ENCODE measurements at regions not wholly inside any gene's neighbourhood (a gene's known extent, or its start where the extent isn't known, plus 50 kb on each side); places are given as distances from the start of the nearest gene placed in this dataset.

DNA sequence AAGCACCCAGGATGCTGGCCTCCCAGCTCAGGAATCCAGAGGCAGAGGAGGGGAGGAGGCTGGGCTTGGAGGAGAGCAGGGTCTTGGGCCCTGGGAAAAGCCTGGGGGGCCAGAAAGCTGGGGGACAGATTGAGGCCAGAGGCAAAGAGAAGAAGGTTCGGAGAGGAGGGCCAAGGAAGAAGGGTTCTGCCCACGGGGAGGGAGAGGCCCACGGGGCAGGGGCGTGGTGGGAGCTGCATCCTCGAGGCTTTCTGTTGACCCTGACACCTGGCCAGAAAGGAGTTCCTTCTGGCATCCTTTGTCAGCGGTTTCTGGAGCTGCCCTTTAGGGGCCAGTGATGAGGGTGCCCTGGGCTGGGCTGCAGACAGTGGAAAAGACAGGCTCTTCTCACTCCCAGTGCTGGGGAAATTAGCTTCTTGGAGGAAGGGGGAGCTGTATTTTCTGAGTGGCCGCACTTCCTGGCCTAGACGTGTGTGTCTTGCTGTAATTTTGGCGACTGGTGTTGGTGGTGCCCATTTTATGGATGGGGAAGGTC lies 308.7 kb downstream of the SEC14L1 start:
- ATAC-seq: no peak

DNA sequence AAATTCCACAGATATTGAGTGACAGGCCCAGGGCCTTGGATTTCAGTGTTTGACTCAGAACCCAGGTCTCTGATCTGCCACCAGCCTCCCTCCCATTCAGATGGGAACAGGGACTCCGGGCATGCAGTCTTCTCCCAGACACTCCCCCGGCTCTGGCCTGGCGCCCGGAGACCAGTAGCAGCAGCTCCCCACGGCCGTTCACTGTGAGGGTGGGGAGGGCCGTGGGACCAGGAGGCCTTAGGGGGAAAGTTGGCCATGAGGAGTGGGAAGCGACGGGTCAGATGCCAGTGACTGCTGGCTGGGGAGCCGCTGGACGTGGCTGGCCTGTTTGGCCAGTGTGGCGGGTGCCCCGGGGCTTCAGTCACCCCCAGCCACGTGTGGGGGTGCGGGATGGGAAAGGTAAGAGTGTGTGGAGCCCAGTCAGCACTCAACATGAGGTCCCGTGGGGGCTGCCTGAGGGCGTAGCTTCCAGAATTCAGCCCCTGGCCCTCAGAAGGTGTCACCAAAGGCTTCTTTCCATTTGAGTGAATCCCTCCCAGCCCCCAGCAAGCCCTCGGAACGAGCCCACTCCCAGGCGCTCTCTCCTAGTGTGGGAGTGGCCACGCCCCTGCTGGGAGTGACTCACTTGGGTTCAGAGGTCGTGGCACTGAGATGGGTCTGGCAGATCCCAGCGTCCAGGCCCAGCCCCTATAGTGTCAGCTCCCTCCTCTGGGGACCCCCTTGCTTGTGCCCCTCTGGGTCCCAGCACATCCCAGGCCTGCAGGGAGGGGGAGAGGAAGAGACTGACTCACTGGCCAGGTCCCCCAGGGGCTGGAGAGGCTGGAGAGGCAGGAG lies 309.4 kb downstream of the SEC14L1 start:
- ATAC-seq: peak; percentile 47 to 53

DNA sequence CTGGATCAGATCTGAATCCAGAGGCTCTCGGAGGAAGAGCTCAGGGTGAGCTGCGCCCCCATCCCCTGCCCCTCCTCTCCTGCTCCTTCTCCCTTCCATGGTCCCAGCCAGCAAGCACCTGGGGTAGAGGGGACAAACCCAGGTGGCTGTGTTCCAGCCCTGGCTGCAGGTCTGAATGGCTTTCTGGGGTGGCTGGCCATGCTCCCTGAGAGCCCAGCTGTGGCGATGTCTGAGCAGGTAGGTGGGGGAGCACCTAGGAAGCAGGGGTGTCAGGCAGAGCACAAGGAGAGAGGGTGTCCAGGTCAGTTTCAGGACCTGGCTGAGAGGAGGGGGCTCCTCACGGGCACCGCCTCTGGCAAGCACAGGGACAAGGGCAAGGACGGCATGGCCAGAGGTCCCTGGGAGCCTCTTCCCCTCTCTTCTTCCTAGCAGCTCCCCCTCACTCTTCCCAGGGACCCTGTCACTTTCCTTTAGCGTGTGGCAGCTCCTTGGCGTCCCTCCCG lies 310.0 kb downstream of the SEC14L1 start:
- no peak for ATAC-seq

DNA sequence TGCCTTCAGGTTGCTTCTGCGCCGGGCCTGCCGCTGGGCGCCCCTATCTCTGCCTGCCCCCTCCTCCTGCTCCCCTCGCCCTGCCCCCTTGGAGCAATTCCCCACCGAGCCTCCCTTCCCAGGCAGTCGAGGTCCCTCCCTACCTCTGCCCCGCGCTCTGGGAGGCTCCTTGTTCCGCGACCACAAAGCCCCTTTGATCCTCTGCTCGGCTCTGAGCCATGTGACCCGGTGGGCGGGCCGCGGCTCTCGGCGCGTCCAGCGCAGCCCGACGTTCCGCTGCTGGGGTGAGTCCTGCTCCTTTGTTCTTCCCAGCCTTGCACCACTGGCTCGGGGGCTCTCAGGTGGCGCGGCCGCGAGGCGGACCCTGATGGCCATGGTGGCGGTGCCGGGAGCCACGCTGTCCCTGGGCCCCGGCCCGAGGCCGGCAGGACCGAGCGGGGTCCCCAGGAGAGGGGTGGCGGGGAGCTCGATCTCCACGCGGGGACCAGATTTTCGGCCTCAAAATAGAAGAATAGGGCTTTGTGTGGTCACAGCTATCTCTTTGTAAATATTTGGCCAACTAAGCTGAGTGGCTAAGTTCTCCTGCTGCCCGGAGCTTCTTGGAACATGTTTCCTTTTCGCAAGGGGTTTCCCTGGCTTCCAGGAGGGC lies 310.6 kb downstream of the SEC14L1 start:
- ATAC-seq: peak; percentile 57 to 60

DNA sequence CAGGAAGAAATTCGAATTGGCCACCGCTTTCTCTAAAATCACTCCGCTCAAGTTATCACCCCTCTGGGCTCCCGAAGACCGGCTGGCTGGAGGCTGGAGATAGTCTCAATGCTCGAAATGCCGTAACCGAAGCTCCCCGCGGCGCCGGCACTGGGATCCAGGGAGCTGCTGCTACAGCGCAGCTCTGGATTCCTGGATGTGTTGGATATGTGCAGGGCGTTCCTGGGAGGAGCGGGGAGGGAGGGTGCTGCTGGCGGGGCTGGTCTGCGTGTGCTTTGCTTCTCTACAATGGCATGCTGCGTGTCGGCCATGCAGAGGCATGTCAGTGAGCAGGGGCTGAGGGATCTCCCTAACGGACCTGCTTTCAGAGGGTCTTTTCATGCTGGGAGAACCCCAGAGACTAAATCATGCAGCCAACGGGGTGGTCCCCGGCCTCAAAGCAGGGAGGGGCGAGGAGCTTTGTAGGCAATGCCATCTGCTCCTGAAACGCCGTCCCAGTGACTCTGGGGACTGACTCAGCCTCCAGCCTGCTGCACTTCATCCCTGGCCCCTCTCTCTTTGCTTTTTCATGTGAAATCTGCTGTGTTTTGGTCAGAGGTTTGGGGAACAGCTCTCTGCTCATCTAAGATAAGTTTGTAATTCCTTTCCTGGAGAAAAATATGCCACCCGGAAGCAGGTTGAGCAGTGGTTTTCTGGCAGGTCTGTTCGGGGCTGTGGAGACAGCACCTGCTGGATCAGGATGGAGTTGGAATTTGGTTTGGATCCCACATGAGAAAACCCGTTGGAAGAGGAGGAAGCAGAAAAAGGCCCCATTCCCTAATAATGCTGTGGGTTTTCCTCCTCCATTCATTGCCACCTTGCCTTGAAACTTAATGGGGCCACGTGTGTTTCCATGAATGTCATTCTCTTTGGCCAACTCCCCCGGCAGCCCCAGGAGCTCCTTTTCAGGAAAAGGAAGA lies 311.4 kb downstream of the SEC14L1 start:
- ATAC-seq: peak in 1 of 2 donors; percentile 6

DNA sequence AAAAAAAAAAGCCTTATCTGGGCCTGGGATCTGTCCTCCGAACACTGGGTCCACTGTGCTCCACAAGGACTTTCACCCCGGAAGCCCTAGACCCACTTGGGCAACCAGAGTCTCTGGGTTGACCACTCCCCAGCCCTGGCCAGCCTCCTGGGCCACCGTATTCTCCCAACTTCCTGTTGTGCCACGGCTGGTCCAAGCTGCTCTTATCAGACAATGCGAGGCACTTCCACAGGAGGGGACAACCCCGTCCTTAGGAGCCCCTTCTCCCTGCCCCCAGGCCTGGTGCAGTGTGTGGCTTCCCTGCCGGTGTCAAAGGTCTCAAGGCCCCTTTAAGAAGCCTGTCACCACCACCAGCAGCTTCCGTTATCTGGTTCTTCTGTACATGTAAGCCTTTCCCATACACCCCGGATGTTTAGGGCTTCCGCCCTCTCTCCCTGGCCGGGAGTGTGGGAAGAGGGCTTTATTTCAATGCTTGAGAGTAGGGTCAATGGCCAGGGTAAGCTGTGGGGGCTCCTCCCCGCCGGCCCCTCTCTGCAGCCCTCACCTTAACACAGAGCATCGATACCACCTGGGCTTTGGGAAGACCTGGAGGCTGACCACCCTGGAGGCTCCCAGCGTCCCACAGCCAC lies 313.0 kb downstream of the SEC14L1 start:
- peak; percentile 14 to 21 for ATAC-seq

DNA sequence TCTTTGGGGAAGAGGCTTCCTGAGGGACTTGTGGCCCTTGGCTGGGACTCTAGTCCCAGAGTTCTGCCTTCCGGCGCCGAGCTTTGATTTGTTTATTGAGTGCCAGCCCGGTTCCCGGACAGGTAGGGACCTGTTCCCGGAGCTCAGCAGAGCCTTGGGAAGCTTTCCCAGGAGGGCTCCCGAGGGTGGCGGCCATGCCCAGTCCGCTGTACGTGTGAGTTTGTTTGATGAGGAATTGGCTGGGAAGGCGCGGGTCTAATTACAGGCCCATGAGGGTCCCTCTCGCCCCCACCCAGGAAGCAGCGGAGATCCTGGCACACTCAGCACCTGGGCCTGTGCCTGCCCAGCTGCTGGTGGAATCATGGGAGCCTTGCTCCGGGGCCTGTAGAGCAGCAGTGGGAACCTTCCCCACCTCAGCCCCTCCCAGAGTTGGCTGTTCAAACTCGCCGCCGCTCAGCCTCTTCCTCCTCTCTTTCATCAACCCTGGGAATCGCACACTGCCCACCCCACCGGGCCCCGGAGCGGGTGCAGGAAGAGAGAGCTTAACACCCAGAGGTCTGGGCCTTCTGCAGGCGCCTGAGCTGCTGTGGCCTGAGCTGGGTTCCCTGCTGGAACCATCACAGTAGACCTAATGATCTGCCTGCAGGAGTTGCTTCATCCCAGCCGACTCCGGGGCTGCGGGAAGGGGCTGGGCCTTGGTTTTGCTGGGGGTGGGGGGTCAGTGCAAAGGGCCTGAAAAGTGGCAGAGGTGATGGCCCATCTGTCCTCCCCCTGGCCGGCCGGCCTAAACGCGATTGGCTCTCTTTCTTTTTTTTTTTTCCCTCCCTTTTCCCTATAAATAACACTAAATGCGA lies 313.7 kb downstream of the SEC14L1 start:
- no peak for ATAC-seq

DNA sequence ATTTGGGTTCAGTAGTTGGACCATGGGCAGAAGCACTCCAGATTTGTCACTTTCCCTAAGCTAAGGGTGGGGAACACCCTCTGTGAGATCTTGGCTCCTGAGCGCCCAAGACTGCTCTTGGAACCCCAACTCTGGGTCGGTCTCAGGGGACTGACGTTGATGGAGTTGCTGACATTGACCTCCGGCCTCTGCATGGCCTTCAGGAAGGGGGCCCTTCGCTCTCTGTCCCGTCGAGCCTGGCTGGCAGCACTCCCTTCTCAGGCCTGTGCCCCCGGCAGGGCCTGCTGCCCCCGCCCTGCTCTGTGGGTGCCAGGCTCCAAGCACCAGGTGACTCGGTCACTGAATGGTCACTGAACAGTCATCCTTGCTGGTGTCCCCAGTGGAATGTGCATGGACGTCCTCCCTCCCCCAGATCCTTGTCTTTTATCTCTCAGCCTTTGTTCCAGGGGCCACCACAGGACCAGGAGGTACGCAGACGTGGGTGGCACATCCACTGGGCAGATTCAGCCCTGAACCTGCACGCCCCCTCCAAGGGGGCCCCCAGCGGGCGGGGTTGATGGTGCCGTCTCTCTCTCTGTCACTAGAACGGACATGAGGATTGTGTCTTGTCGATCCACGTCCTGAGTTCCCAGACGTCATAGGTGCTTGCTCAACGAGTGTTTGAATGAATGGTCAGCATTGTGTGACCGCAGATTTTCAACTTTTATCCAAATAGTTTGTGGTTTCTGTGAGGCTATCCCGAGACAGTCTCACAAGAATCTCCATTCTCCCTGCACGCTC lies 314.5 kb downstream of the SEC14L1 start:
- ATAC-seq: no peak

DNA sequence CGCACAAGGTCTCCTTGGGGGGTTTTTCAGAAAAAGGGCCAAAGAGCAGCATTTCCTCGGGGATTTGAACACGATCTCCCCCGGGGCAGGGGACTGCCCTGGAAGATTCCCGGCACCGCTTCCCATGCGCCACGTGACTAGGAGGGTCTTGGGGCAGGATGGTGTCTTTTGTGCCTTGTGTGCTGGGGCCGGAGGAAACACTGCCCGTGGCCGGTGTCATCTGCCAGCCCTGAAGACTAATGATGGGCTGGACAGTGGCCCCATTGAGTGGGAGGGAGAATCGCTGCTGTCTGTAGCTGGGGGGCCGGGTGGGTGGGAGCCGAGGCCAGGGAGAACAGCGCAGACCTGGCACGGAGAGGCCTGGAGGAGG lies 315.1 kb downstream of the SEC14L1 start:
- ATAC-seq: no peak

DNA sequence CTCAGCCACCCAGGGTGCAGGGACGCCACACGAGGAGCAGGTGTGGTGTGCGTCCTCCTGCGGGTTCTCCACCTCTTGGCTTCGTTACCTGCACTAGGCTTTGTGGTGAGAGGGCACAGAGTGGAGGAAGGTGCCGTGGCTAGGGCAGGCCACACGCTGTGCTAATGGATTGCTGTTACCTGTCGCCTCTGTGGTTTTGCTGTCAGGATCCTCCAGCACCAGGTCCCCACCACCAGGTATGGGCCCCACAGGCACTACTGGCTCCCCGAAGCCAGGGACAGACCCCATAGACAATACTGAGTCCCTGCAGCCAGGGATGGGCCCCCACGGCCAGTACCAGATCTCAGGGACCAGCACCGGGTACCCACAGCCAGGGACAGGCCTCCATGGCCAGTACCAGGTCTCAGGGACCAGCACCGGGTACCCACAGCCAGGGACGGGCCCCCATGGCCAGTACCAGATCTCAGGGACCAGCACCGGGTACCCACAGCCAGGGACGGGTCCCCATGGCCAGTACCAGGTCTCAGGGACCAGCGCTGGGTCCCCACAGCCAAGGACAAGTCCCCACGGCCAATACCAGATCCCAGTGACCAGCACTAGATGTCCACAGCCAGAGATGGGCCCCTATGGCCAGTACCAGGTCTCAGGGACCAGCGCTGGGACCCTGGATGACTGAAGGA lies 315.6 kb downstream of the SEC14L1 start:
- ATAC-seq: no peak

DNA sequence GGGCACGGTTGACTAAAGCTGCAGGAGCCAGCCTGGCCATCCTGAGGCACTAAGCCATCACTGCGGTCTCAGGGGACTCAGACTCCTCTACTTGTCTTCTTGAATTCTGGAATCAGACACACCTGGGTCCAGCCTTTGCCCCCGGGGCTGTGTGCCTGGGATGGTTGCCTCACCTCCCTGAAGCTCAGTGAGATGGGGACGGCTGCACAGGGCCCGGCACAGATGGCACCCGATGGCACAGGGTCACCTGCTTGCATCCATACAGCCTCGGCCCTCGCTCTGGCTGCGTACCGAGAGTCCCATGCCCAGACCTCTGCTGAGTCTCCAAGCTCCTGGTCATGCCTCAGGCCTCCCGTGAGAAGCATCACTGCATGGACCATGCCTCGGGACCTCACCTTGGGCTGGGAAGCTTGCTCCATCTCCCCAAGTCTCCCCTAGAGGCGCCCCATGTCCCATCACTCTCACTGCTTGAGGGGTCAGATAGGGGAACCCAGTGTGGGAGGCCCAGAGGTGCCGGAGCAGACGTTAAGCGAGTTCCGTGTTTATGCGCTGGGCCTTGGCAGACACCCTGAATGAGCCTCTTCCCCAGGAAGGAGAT lies 316.3 kb downstream of the SEC14L1 start:
- ATAC-seq: no peak

DNA sequence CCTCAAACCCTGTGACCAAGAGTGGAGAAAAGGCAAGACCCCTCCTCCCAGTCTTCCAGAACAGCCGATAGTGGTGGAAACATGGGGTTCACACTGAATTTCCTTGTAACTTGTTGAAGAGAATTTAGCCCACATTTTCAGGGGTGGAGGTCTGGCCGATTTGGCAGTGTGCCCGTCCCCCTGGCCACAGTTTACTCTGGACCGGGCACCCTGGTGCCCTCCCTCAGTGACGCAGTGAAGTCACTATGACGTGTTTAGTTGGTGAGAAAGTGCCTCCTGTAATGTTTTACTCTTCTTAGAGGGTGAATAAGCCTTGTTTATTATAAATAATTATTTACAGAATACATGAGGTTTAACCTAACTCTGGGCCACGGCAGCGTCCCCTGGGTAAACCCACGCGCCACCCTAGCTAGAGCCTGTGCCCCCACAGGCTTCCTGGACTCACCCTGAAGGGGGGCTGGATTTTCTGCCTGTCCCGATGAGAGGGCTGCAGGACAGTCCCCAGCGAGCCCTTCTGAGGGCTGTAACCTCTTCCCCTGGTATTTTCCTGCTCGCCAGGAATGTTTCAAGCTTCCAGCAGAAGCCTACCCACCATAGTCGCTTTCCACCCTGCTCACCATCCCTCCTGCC lies 316.9 kb downstream of the SEC14L1 start:
- ATAC-seq: peak; percentile 4 to 11

DNA sequence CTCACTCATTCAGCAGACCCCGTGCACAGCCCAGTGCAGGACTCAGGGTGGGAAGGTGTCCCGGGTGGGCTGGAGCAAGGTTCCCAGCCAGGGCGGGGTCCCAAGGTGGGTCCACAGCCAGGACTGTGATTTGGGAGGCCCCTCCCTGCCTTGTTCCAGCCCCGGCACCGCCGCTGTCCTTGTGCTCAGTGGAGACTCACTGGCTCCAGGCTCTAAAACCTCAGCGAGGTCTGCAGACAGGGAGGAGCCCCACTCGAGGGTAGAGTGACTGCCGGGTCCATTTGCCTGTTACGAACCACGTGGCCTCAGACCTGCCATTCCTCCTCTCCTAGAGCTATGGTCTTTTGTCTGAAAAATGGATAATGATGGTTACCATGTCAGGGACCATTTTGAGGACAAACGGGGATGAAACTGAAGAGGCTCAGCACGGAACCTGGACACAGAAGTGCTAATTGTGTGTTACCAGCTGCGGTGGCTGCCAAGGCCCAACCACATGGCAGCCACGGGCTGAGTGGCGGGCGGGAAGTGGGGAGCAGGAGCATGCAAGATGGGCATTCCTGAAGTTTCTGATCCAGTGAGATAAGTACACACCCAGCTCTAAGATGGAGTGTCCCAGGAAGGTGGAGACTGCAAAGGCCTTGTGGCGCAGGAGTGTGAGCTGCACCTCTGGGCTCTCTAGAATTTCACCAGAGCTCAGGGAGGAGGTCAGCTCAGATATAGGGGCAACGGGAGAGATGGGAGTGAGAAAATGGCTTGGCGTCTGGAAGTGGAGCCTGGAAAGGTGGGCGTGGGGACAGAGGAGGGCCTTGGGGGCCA lies 317.6 kb downstream of the SEC14L1 start:
- no peak for ATAC-seq

DNA sequence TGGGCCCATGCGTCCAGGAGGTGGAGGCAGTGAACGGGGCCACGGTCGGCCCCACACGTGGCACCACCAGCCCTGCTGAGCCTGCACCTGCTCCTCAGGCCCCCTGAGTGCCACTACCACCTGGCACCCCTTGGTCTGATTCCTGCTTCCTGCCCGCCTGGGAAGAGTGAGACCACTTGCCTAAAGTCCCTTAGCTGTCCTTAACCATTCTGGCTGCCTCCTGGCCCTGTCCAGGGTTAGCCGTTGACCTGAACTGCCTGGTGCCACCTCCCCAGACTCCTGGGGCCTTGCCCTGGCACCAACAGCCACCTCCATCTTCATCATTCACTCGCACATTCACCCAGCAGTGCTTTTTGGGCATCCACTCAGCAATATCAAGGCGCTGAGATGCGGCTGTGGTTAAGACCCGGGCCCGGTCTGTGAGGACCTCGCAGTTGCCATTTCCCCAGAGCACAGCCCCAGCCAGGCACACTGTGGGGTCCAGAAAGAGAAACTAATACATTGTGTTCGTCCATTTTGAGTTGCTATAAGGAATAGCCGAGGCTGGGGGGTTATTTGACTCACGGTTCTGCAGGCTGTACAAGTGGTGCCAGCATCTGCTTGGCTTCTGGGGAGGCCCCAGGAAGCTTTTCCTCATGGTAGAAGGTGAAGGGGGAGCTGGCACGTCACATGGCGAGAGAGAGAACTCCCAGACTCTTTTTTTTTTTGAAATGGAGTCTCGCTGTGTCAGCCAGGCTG lies 318.4 kb downstream of the SEC14L1 start:
- ATAC-seq: peak; percentile 15 to 22

DNA sequence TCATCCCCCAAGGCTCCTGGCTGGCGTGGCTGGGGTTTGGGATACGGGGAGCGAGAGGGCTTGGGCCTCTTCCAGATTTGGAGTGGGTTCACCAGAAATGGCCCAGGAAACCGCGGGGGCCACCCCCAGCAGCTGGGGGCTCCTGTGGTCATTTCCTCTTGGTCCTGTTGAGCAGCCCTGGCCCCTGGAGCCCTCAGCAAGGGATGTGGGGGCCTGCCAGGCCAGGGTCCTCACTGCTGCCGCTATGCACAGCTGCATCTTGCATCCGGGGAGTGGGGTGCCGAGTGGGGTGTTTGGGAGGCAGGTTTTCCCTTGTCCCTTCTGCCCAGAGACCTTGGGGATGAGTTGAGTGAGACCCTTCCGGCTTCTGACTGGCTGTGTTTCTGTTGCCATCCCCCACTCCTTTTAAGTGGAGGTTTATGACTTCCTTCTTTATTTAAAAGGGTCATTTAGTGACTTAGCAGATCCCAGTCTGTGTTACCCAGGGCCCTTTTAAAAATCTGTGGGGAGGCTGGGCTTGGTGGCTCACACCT lies 319.8 kb downstream of the SEC14L1 start:
- no peak for ATAC-seq

DNA sequence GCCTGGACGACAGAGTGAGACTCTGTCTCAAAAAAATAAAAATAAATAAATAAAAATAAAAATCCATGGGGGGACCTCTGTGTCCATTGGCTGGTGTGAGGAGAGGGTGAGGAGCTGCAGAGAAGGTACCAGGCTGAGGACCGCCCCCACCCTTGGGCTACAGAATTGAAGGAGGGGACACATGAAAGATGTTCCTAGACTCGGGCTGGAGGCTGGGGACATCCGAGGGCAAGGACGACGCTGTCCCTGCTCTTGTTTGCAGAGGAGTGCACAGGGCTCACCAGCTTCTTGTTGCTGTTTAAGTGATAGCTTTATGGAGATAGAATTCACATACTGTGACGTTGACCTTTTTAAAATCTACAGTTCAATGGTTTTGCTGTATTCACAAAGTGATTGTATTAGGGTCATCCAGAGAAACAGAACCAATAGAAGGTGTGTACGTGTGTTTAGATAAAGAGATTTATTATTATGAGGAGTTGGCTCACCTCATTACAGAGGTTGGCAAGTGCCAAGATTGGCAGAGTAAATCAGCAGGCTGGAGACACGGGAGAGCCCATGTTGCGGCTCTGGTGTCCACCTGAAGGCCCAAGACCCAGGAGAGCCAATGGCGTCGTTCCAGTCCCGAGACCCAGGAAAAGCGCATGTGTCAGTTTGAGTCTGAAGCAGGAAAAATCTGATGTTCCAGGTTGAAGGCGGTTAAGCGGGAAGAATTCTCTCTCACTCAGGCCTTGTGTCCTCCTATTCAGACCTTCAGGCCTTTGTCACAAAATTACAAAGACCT lies 320.7 kb downstream of the SEC14L1 start:
- ATAC-seq: no peak

Data from activated CD4-positive, CD25-positive, alpha-beta regulatory T cell treated with anti-CD3 and anti-CD28 coated beads, Interleukin-2, amount 50 U/mL, for 24 hours (primary cell).